Lung (tissue), 11 donors: ENCODE measurements at regions not wholly inside any gene's neighbourhood (a gene's known extent, or its start where the extent isn't known, plus 50 kb on each side); places are given as distances from the start of the nearest gene placed in this dataset.

Source experiments
- ATAC-seq: fragments of 200-7000 bp; cut with Tn5 transposase; one replicate; pipeline ENCODE4 v1.9.1; 2020; ENCODE audit warnings: moderate number of reproducible peaks; ENCODE audit not compliant: insufficient read depth, low FRiP score
- DNase-seq, 3 donors: peaks; one replicate each; pipeline ENCODE4 v3.0.0-alpha.2; 2013 to 2017
- H3K27ac ChIP-seq, 2 donors: one replicate each; pipeline ENCODE4 v1.5.1; 2013; ENCODE audit warnings: mild to moderate bottlenecking in 2 of 2, moderate library complexity in 2 of 2, control low read depth in 1 of 2, inconsistent platforms in 1 of 2, low read depth in 1 of 2, low read length in 1 of 2
- H3K27me3 ChIP-seq, 3 donors: one replicate each; pipeline ENCODE4 v1.5.1; 2013; ENCODE audit warnings: low read length in 2 of 3; ENCODE audit not compliant: control insufficient read depth in 3 of 3, insufficient read depth in 3 of 3
- H3K36me3 ChIP-seq, 4 donors: one replicate each; pipeline ENCODE4 v1.5.1; 2013; ENCODE audit warnings: low read length in 4 of 4, mild to moderate bottlenecking in 1 of 4, moderate library complexity in 1 of 4; ENCODE audit not compliant: control insufficient read depth in 4 of 4, insufficient read depth in 4 of 4
- H3K4me1 ChIP-seq, 5 donors: one replicate each; pipeline ENCODE4 v1.5.1; 2013; ENCODE audit warnings: low read length in 5 of 5, mild to moderate bottlenecking in 2 of 5, moderate library complexity in 1 of 5; ENCODE audit not compliant: control insufficient read depth in 5 of 5, insufficient read depth in 5 of 5
- H3K4me3 ChIP-seq: one replicate; pipeline ENCODE4 v1.5.1; 2013; ENCODE audit warnings: mild to moderate bottlenecking, control low read depth, moderate library complexity
- H3K9ac ChIP-seq, 2 donors: one replicate each; pipeline ENCODE4 v1.5.1; 2013; ENCODE audit warnings: low read length in 2 of 2, control low read depth in 1 of 2; ENCODE audit not compliant: insufficient read depth in 1 of 2
- H3K9me3 ChIP-seq, 4 donors: one replicate each; pipeline ENCODE4 v1.5.1; 2013; ENCODE audit warnings: low read length in 3 of 4, mild to moderate bottlenecking in 1 of 4, moderate library complexity in 1 of 4; ENCODE audit not compliant: control insufficient read depth in 4 of 4, insufficient read depth in 3 of 4
- WGBS, 2 donors: extraction: QIAGEN DNeasy Blood & Tissue Kit; methylation state at CpG; one replicate each; pipeline ENCODE4 v1.1.7; 2013; 5-methylcytosine and 5-hydroxymethylcytosine counted together
- TF ChIP-seq, protein P1 (sequence below): IDR thresholded peaks from 2 replicates; pipeline ENCODE4 v1.5.1; 2012; ENCODE audit warnings: mild to moderate bottlenecking; ENCODE audit errors: control extremely low read depth, extremely low read depth
- donor health status: control.
- donor health status: control.
- donor health status: Bipolar disorder and iron deficiency.
- donor health status: healthy.
- donor health status: DM: yes; HTN: yes; CAD: no.

DNA sequence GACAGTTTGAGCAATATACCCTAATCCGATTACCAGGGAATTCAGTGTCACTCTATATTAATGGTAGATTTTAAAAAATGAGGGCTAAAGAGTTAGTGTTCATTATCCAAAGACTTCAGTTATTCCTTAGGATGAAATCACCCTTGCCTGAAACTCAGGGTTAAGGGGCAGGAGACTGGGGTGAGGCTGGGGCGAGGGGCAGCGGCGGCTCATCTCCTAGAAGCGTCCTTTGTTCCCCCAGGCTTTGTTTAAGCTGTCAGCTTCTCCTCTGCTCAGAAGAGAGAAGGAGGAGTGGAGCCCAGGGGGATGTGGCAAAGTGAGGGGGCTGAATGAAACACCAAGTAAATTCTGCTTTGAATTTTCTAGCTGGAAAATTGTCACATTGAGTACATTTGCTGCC is 117.7 kb upstream of the ELAC2 start:
- Histone ChIP-seq H3K9ac (no peak overlapping the region), H3K27ac (no peak overlapping the region), H3K9me3 (peaks cover 0 to 12% (median 1%) of the 10 kb centered on the region in 4 donors), H3K36me3 (no peaks in the 10 kb centered on the region), H3K4me1 (no peaks in the 10 kb centered on the region), H3K4me3 (no peak overlapping the region), H3K27me3 (no peaks in the 10 kb centered on the region)
- no peak for DNase-seq
- TF ChIP-seq, protein P1, sequence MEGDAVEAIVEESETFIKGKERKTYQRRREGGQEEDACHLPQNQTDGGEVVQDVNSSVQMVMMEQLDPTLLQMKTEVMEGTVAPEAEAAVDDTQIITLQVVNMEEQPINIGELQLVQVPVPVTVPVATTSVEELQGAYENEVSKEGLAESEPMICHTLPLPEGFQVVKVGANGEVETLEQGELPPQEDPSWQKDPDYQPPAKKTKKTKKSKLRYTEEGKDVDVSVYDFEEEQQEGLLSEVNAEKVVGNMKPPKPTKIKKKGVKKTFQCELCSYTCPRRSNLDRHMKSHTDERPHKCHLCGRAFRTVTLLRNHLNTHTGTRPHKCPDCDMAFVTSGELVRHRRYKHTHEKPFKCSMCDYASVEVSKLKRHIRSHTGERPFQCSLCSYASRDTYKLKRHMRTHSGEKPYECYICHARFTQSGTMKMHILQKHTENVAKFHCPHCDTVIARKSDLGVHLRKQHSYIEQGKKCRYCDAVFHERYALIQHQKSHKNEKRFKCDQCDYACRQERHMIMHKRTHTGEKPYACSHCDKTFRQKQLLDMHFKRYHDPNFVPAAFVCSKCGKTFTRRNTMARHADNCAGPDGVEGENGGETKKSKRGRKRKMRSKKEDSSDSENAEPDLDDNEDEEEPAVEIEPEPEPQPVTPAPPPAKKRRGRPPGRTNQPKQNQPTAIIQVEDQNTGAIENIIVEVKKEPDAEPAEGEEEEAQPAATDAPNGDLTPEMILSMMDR: no peak
- WGBS, 2 donors: 60 to 65% methylated on average over 5 of the region's 5 CpGs
- no peak for ATAC-seq

DNA sequence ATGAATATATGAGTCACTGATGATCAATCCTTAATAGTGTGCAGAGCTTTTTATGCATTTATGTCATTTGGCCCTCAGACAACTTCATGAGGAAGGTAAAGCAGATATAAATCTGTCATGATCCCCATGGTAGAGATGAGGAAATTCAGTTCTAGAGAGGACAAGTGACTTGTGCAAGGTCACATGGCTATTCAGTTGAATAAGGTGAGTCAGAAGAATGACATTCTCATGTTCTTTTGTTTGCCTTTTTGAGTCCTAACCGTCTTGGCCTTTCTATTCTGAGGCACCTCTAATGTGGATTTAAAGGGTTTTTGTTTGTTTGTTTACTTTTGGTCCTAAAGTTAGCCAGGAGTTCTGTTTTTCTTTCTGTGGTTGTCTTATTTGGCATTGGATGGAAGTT is 116.2 kb upstream of the ELAC2 start:
- Histone ChIP-seq H3K4me1 (no peaks in the 10 kb centered on the region), H3K27ac (no peak overlapping the region), H3K36me3 (no peaks in the 10 kb centered on the region), H3K27me3 (no peaks in the 10 kb centered on the region), H3K9ac (no peak overlapping the region), H3K4me3 (no peak overlapping the region), H3K9me3 (peaks cover 0 to 12% (median 1%) of the 10 kb centered on the region in 4 donors)
- WGBS, 2 donors: 24 to 54% methylated on average over 1 of the region's 1 CpG
- no peak for DNase-seq
- TF ChIP-seq, protein P1: no peak
- ATAC-seq: no peak

DNA sequence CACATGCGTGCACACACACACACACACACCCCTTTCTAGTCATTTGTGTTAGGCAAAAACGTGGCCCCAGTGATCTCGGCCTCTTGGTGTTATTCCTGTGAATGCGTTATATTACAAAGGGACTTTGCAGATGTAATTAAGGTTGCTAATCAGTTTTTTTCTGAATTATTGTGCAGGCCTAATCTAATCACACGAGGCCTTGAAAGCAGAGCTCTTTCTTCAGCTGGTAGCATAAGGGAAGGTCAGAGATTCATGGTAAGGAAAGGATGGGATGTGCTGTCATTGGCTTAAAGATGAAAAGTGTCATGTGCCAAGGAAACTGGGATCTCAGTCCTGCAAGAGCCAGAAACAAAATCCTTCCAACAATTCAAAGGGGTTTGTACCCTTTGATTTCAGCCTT is 113.4 kb upstream of the ELAC2 start:
- Histone ChIP-seq H3K9me3 (peaks cover 0 to 9% (median 0%) of the 10 kb centered on the region in 4 donors), H3K4me1 (no peaks in the 10 kb centered on the region), H3K9ac (no peak overlapping the region), H3K4me3 (no peak overlapping the region), H3K36me3 (no peaks in the 10 kb centered on the region), H3K27me3 (no peaks in the 10 kb centered on the region), H3K27ac (no peak overlapping the region)
- TF ChIP-seq, protein P1: no peak
- DNase-seq (no peak), ATAC-seq (no peak)
- 62 to 69% methylated on average over 5 of the region's 5 CpGs for WGBS, 2 donors

DNA sequence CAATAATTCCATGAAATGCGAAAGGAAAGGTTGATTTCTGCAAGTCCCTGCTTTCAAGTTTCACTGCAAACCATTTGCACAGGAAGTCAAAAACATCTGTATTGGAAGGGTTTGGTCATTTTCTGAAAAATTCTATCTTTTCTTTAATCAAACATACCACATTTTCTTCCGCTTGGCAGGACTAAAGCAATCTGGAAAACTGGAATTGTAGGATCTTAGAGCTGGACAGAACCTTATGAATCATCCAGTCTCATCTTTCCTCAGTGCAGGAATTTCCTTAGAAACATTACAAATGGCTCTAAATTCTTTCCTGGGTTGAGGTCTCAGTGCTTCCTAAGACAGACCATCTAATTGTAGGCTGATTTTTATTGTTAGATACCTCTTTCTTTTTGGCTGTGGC is 111.5 kb upstream of the ELAC2 start:
- H3K27me3 ChIP-seq: no peaks in the 10 kb centered on the region
- H3K36me3 ChIP-seq: no peaks in the 10 kb centered on the region
- peaks cover 0 to 5% (median 0%) of the 10 kb centered on the region in 4 donors for H3K9me3 ChIP-seq
- TF ChIP-seq, protein P1: no peak
- no peak overlapping the region for H3K4me3 ChIP-seq
- no peak overlapping the region for H3K9ac ChIP-seq
- H3K4me1 ChIP-seq: no peaks in the 10 kb centered on the region
- no peak for DNase-seq
- WGBS, 2 donors: 89 to 90% methylated on average over 2 of the region's 2 CpGs
- H3K27ac ChIP-seq: no peak overlapping the region
- ATAC-seq: no peak
